Activated B cell treated with CpG ODN at 0.5 μM for 24 hours (primary cell): ENCODE measurements at regions not wholly inside any gene's neighbourhood (a gene's known extent, or its start where the extent isn't known, plus 50 kb on each side); places are given as distances from the start of the nearest gene placed in this dataset.

Experiments used
- ATAC-seq: fragments of 200-7000 bp; cut with Tn5 transposase; one replicate; pipeline ENCODE4 v1.10.0; 2021; ENCODE audit warnings: low read depth, mild to moderate bottlenecking, moderate library complexity
- CTCF ChIA-PET: fragments of 350-600 bp; sonication (Branson Sonifier 250); formaldehyde crosslinking; loops from one replicate; lab custom pipeline; 2021; ENCODE audit warnings: antibody characterized with exemption; lab: Charles Lee
- POLR2A ChIA-PET: fragments of 350-600 bp; sonication (Branson Sonifier 250); formaldehyde crosslinking; loops from one replicate; lab custom pipeline; 2021; ENCODE audit warnings: antibody characterized with exemption; lab: Charles Lee
- DNase-seq: peaks from one replicate; pipeline ENCODE4 v3.0.0; 2022
- H3K27ac Mint-ChIP-seq: one replicate; pipeline ENCODE4 v1.8.0; 2020; ENCODE audit warnings: mixed read lengths
- H3K27me3 Mint-ChIP-seq: one replicate; pipeline ENCODE4 v1.8.0; 2021; ENCODE audit warnings: mixed read lengths
- H3K36me3 Mint-ChIP-seq: one replicate; pipeline ENCODE4 v1.8.0; 2021; ENCODE audit warnings: low read depth, mixed read lengths
- H3K4me1 Mint-ChIP-seq: one replicate; pipeline ENCODE4 v1.8.0; 2021; ENCODE audit warnings: mixed read lengths
- H3K4me3 Mint-ChIP-seq: one replicate; pipeline ENCODE4 v1.8.0; 2020; ENCODE audit warnings: mild to moderate bottlenecking, mixed read lengths
- H3K9me3 Mint-ChIP-seq: one replicate; pipeline ENCODE4 v1.8.0; 2020; ENCODE audit warnings: mixed read lengths
- CTCF ChIP-seq: fragments of 200-600 bp; IDR thresholded peaks from one replicate; pipeline ENCODE4 v1.8.0; 2022; ENCODE audit warnings: antibody characterized with exemption, mild to moderate bottlenecking
- intact Hi-C: fragments of 100-400 bp; cut with micrococcal nuclease; formaldehyde crosslinking; loops from one replicate; pipeline ENCODE4 v1.15.1; 2024

DNA sequence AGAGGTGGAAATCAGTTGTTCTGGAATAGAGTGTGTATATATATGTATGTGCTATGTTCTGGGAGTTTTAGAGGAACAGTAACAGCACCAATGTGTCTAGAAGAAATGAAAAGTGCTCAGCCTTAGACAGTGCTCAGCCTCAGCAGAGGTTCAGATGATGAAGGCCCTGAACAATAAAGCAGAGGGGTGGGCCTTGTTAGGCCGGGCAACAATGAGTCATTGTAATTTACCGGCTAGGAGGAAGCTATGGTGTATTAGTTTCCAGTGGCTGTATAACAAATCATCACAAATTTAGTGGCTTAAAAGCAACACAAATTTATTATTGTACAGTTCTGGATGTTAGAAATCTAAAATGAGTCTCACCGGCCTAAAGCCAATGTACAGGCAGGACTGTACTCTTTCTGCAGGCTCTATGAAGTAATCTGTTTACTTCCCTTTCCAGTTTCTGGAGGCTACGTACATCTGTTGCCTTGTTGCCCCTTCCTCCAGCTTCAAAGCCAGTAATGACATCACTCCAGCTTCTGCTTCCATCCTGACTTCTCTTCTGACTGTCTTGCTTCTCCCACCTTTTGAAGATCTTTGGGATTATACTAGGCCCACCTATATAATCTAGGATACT lies 84.6 kb downstream of the CH25H start:
- H3K4me1 Mint-ChIP-seq, result peaks cover 9% of the 10 kb centered on the region
- no peak for TF ChIP-seq CTCF
- intact Hi-C loops, result no loop called here
- ATAC-seq, result no peak
- H3K9me3 Mint-ChIP-seq, result no peaks in the 10 kb centered on the region
- CTCF ChIA-PET, result no interaction called here
- H3K27ac Mint-ChIP-seq, result no peak overlapping the region
- POLR2A ChIA-PET, result no interaction called here
- no peak overlapping the region for H3K4me3 Mint-ChIP-seq
- no peak for DNase-seq
- H3K36me3 Mint-ChIP-seq, result no peaks in the 10 kb centered on the region
- H3K27me3 Mint-ChIP-seq, result peaks cover 9% of the 10 kb centered on the region

DNA sequence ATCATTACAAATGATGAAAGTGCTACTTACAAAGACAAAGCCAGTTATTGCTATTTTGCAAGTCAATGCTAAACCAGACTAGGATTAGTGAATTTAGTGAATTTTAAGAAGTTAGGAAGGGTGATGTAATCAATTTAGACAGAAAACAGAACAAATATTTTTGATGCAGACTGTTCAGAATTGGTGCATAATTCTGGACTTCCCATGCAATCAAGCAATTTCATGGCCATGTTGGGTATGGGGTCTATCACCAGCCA lies 85.4 kb downstream of the CH25H start:
- Mint-ChIP-seq H3K4me1 (peaks cover 9% of the 10 kb centered on the region), H3K9me3 (no peaks in the 10 kb centered on the region), H3K36me3 (no peaks in the 10 kb centered on the region), H3K27me3 (peaks cover 12% of the 10 kb centered on the region), H3K4me3 (no peak overlapping the region), H3K27ac (no peak overlapping the region)
- intact Hi-C loops, result no loop called here
- no peak for DNase-seq
- no peak for ATAC-seq
- ChIA-PET CTCF (no interaction called here), POLR2A (no interaction called here)
- TF ChIP-seq CTCF, result no peak

DNA sequence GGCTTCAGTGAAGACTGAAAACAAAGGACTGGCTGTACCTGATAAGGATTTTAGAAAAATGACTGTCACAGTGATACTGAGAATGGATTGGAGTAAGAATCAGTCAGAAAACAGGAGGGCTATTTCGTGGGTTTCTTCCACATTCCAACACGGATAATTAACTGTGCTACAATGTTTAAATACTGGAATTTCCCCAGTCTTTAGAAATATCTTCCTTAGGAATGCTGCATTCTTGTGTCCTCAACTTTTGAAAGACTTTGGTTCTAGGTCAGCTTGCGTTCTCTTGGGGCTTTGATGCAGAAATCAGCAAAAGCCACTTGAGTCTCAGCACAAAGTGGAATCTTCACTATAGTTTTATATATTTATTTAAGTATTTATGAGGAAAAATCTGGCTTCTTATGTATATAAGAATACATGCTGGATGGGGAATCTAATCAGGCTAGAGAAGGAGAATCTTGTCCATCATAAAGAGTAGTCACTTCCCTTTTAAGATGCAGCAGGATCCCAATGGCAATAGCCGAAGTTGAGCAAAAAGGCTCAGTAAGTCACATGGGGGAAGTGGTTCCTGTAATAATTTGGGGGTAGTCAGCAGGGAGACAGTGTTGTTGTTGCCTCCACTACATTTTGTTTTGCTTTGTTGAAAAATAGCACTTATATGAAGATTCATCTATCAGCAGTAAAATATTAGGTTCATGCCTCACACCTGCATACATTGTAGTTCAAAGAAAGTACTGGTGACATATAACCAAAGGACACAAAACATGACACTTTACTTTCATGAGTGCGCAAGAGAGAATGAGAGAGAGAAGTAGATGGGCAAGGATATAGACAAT lies 86.0 kb downstream of the CH25H start:
- peaks cover 13% of the 10 kb centered on the region for H3K27me3 Mint-ChIP-seq
- H3K9me3 Mint-ChIP-seq, result no peaks in the 10 kb centered on the region
- H3K27ac Mint-ChIP-seq, result no peak overlapping the region
- no peak for DNase-seq
- no peak for ATAC-seq
- intact Hi-C loops, result no loop called here
- no peaks in the 10 kb centered on the region for H3K36me3 Mint-ChIP-seq
- ChIA-PET POLR2A (no interaction called here), CTCF (no interaction called here)
- no peak for TF ChIP-seq CTCF
- peaks cover 9% of the 10 kb centered on the region for H3K4me1 Mint-ChIP-seq
- H3K4me3 Mint-ChIP-seq, result no peak overlapping the region

- peaks cover 8% of the 10 kb centered on the region for H3K27me3 Mint-ChIP-seq
- ChIA-PET CTCF (no interaction called here), POLR2A (no interaction called here)
- H3K4me1 Mint-ChIP-seq, result peaks cover 9% of the 10 kb centered on the region
- no peak overlapping the region for H3K4me3 Mint-ChIP-seq
- H3K36me3 Mint-ChIP-seq, result no peaks in the 10 kb centered on the region
- H3K27ac Mint-ChIP-seq, result no peak overlapping the region
- intact Hi-C loops, result no loop called here
- TF ChIP-seq CTCF, result no peak
- no peaks in the 10 kb centered on the region for H3K9me3 Mint-ChIP-seq
- DNase-seq, result no peak
- ATAC-seq, result no peak
Measured at GRCh38 chr10:89119651-89120050, 87.5 kb downstream of the CH25H start.

DNA sequence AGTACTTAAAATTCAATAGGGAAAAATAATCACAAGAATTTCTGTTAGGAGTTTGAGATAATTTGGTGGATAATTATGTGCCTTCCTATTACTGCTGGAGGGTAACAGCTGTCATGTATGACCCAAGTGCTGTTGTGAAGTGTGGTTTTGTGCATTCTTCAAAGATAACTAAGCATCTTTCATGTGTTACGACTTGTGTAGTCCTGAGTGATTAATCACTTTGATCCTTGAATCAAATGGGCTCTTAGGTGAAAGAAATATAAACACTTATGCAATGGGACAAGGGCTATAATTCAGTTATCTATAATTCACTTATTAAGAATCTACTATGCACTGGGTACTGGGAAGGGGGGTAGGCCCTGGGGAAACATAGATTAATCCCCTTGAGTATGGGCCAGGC lies 89.0 kb downstream of the CH25H start:
- Mint-ChIP-seq H3K4me3 (no peak overlapping the region), H3K4me1 (peaks cover 4% of the 10 kb centered on the region), H3K27me3 (peaks cover 10% of the 10 kb centered on the region), H3K9me3 (peaks cover 2% of the 10 kb centered on the region), H3K36me3 (no peaks in the 10 kb centered on the region), H3K27ac (no peak overlapping the region)
- TF ChIP-seq CTCF, result no peak
- ChIA-PET POLR2A (no interaction called here), CTCF (no interaction called here)
- ATAC-seq, result no peak
- no peak for DNase-seq
- intact Hi-C loops, result no loop called here
